CD4-positive, alpha-beta T cell treated with Interleukin-4 for 1 hour (primary cell): ENCODE measurements at regions not wholly inside any gene's neighbourhood (a gene's known extent, or its start where the extent isn't known, plus 50 kb on each side); places are given as distances from the start of the nearest gene placed in this dataset.
"Not testable (repeated sequence)": the region's sequence is repeated elsewhere in the genome, so short reads cannot be mapped to it uniquely, and the experiment has no call there.

Source experiments
- DNase-seq, 2 donors: peaks; one replicate each; pipeline ENCODE4 v3.0.0-alpha.2; 2020 to 2022

GRCh38 chr7:106583706-106584690 is 77.0 kb downstream of the CCDC71L start:
- no peak for DNase-seq

- no peak for DNase-seq
Observed at GRCh38 chr7:106583100-106583499, 77.9 kb downstream of the CCDC71L start.

GRCh38 chr7:106582365-106582764 is 78.6 kb downstream of the CCDC71L start:
- no peak for DNase-seq

GRCh38 chr7:106579086-106579485 is 81.9 kb downstream of the CCDC71L start:
- not testable (repeated sequence) for DNase-seq

GRCh38 chr7:106575138-106575823 is 85.7 kb downstream of the CCDC71L start:
- no peak for DNase-seq

GRCh38 chr7:106573738-106574137 is 87.2 kb downstream of the CCDC71L start:
- DNase-seq: no peak

GRCh38 chr7:106573125-106573663 is 87.8 kb downstream of the CCDC71L start:
- no peak for DNase-seq

GRCh38 chr7:106572394-106573124 is 88.4 kb downstream of the CCDC71L start:
- no peak for DNase-seq

GRCh38 chr7:106571563-106571962 is 89.4 kb downstream of the CCDC71L start:
- DNase-seq: no peak

- DNase-seq: no peak
Observed at GRCh38 chr7:106570948-106571418, 90.0 kb downstream of the CCDC71L start.

- DNase-seq: no peak
Observed at GRCh38 chr7:106570146-106570545, 90.8 kb downstream of the CCDC71L start.

- DNase-seq: no peak
Observed at GRCh38 chr7:106569500-106569929, 91.4 kb downstream of the CCDC71L start.

- DNase-seq: no peak
Observed at GRCh38 chr7:106568680-106569499, 92.1 kb downstream of the CCDC71L start.

- DNase-seq: no peak
Observed at GRCh38 chr7:106568002-106568679, 92.8 kb downstream of the CCDC71L start.

GRCh38 chr7:106567204-106568001 is 93.6 kb downstream of the CCDC71L start:
- not testable (repeated sequence) for DNase-seq

- DNase-seq: no peak
Observed at GRCh38 chr7:106566672-106567071, 94.3 kb downstream of the CCDC71L start.

GRCh38 chr7:106566196-106566595 is 94.8 kb downstream of the CCDC71L start:
- DNase-seq: no peak

GRCh38 chr7:106565428-106565827 is 95.5 kb downstream of the CCDC71L start:
- no peak for DNase-seq

GRCh38 chr7:106563466-106564150 is 97.3 kb downstream of the CCDC71L start:
- DNase-seq: no peak
